GM12874 (cell line): ENCODE measurements at regions not wholly inside any gene's neighbourhood (a gene's known extent, or its start where the extent isn't known, plus 50 kb on each side); places are given as distances from the start of the nearest gene placed in this dataset.

Experiments used
- CTCF ChIP-seq: IDR thresholded peaks from 2 replicates; pipeline ENCODE4 v1.5.1; 2011; ENCODE audit warnings: low read depth, mild to moderate bottlenecking, control low read depth, low read length, moderate library complexity; ENCODE audit not compliant: insufficient read depth

GRCh38 chr4:135605076-135605475 is 1403.5 kb upstream of the PABPC4L start:
- TF ChIP-seq CTCF: no peak

- no peak for TF ChIP-seq CTCF
Measured at GRCh38 chr4:135604531-135604930, 1402.9 kb upstream of the PABPC4L start.

- TF ChIP-seq CTCF: no peak
Measured at GRCh38 chr4:135601351-135601750, 1399.8 kb upstream of the PABPC4L start.

GRCh38 chr4:135598151-135598550 is 1396.6 kb upstream of the PABPC4L start:
- TF ChIP-seq CTCF: no peak

- TF ChIP-seq CTCF: no peak
Measured at GRCh38 chr4:135594521-135594920, 1392.9 kb upstream of the PABPC4L start.

- no peak for TF ChIP-seq CTCF
Measured at GRCh38 chr4:135575041-135575440, 1373.5 kb upstream of the PABPC4L start.

- TF ChIP-seq CTCF: no peak
Measured at GRCh38 chr4:135573251-135573650, 1371.7 kb upstream of the PABPC4L start.

- no peak for TF ChIP-seq CTCF
Measured at GRCh38 chr4:135564090-135564489, 1362.5 kb upstream of the PABPC4L start.
